HEK293 (cell line): ENCODE measurements at regions not wholly inside any gene's neighbourhood (a gene's known extent, or its start where the extent isn't known, plus 50 kb on each side); places are given as distances from the start of the nearest gene placed in this dataset.

Source experiments
- CTCF ChIA-PET: fragments of 350-600 bp; formaldehyde crosslinking; extraction: SDS; loops from one replicate; lab custom pipeline; 2021; ENCODE audit warnings: antibody characterized with exemption; lab: Yijun Ruan, JAX
- POLR2A ChIA-PET: fragments of 300-600 bp; formaldehyde crosslinking; extraction: SDS; loops from one replicate; lab custom pipeline; 2020; ENCODE audit warnings: antibody characterized with exemption, inconsistent platforms; lab: Yijun Ruan, JAX
- H3K27ac ChIP-seq: fragments of 200-500 bp; sonication (Bioruptor generic); 2 replicates; pipeline ENCODE4 v1.5.1; 2014; ENCODE audit warnings: low read depth, low read length, control low read depth, inconsistent platforms; ENCODE audit errors: extremely low read depth
- H3K36me3 ChIP-seq, 2 experiments: fragments of 200-500 bp in 1 of 2; sonication (Bioruptor generic) in 1 of 2; 1 replicate in 1 of 2; 2 replicates in 1 of 2; pipeline ENCODE4 v1.5.1; 2014 to 2017; ENCODE audit warnings: inconsistent platforms in 2 of 2, low read length in 2 of 2; ENCODE audit not compliant: control insufficient read depth in 2 of 2, insufficient read depth in 1 of 2
- H3K4me1 ChIP-seq: fragments of 200-500 bp; sonication (Bioruptor generic); 2 replicates; pipeline ENCODE4 v1.5.1; 2014; ENCODE audit warnings: mild to moderate bottlenecking, low read length, inconsistent platforms; ENCODE audit not compliant: control insufficient read depth, insufficient read depth
- H3K4me3 ChIP-seq: 2 replicates; pipeline ENCODE4 v1.5.1; 2011; ENCODE audit warnings: low read depth, mild to moderate bottlenecking, control low read depth, low read length, moderate library complexity
- H3K9me3 ChIP-seq: fragments of 200-500 bp; sonication (Bioruptor generic); 2 replicates; pipeline ENCODE4 v1.5.1; 2014; ENCODE audit warnings: low read depth, low read length, inconsistent platforms; ENCODE audit not compliant: control insufficient read depth, insufficient read depth
- GLIS1 ChIP-seq: fragments of 450-650 bp; formaldehyde crosslinking; IDR thresholded peaks from 2 replicates; pipeline ENCODE4 v1.5.1; 2016; ENCODE audit warnings: missing biosample characterization, missing genetic modification characterization
- PRDM6 ChIP-seq: fragments of 450-650 bp; formaldehyde crosslinking; IDR thresholded peaks from 2 replicates; pipeline ENCODE4 v1.5.1; 2017; ENCODE audit warnings: missing biosample characterization, missing genetic modification characterization
- SALL2 ChIP-seq: fragments of 450-650 bp; formaldehyde crosslinking; IDR thresholded peaks from 2 replicates; pipeline ENCODE4 v1.5.0; 2017; ENCODE audit warnings: missing biosample characterization, mild to moderate bottlenecking, missing genetic modification characterization, borderline replicate concordance
- SP7 ChIP-seq: fragments of 450-650 bp; formaldehyde crosslinking; IDR thresholded peaks from 2 replicates; pipeline ENCODE4 v1.5.1; 2016; ENCODE audit warnings: missing biosample characterization, missing genetic modification characterization
- ZBTB20 ChIP-seq: fragments of 450-650 bp; formaldehyde crosslinking; IDR thresholded peaks from 2 replicates; pipeline ENCODE4 v1.5.1; 2016; ENCODE audit warnings: missing biosample characterization, missing genetic modification characterization
- ZBTB21 ChIP-seq: fragments of 450-650 bp; formaldehyde crosslinking; IDR thresholded peaks from 2 replicates; pipeline ENCODE4 v1.5.1; 2017; ENCODE audit warnings: missing biosample characterization, missing genetic modification characterization
- ZNF16 ChIP-seq: fragments of 450-650 bp; formaldehyde crosslinking; IDR thresholded peaks from 2 replicates; pipeline ENCODE4 v1.5.1; 2016; ENCODE audit warnings: low read depth, missing biosample characterization, missing genetic modification characterization
- ZNF184 ChIP-seq: fragments of 450-650 bp; IDR thresholded peaks from 2 replicates; pipeline ENCODE4 v1.5.1; 2018; ENCODE audit warnings: missing biosample characterization, mild to moderate bottlenecking, missing genetic modification characterization
- ZNF248 ChIP-seq: fragments of 450-650 bp; formaldehyde crosslinking; IDR thresholded peaks from 2 replicates; pipeline ENCODE4 v1.5.1; 2017; ENCODE audit warnings: missing biosample characterization, missing genetic modification characterization
- ZNF391 ChIP-seq: fragments of 450-650 bp; formaldehyde crosslinking; IDR thresholded peaks from 2 replicates; pipeline ENCODE4 v1.5.1; 2016; ENCODE audit warnings: low read depth, missing biosample characterization, missing genetic modification characterization, borderline replicate concordance
- ZNF473 ChIP-seq: fragments of 450-650 bp; formaldehyde crosslinking; IDR thresholded peaks from 2 replicates; pipeline ENCODE4 v1.5.1; 2017; ENCODE audit warnings: missing biosample characterization, missing genetic modification characterization
- ZNF549 ChIP-seq: fragments of 450-650 bp; IDR thresholded peaks from 2 replicates; pipeline ENCODE4 v1.5.1; 2018; ENCODE audit warnings: missing biosample characterization, missing genetic modification characterization, mild to moderate bottlenecking, inconsistent platforms, moderate library complexity
- ZNF561 ChIP-seq: fragments of 450-650 bp; IDR thresholded peaks from 2 replicates; pipeline ENCODE4 v1.5.1; 2018; ENCODE audit warnings: missing biosample characterization, missing genetic modification characterization, borderline replicate concordance
- ZNF571 ChIP-seq: fragments of 450-650 bp; formaldehyde crosslinking; IDR thresholded peaks from 2 replicates; pipeline ENCODE4 v1.5.0; 2017; ENCODE audit warnings: missing biosample characterization, missing genetic modification characterization
- ZNF777 ChIP-seq: fragments of 450-650 bp; formaldehyde crosslinking; IDR thresholded peaks from 2 replicates; pipeline ENCODE4 v1.5.1; 2017; ENCODE audit warnings: missing biosample characterization, missing genetic modification characterization, borderline replicate concordance
- ZNF791 ChIP-seq: fragments of 450-650 bp; formaldehyde crosslinking; IDR thresholded peaks from 2 replicates; pipeline ENCODE4 v1.5.1; 2016; ENCODE audit warnings: missing biosample characterization, missing genetic modification characterization
- ZNF837 ChIP-seq: fragments of 450-650 bp; formaldehyde crosslinking; IDR thresholded peaks from 2 replicates; pipeline ENCODE4 v1.5.1; 2016; ENCODE audit warnings: missing biosample characterization, missing genetic modification characterization
- TF ChIP-seq, protein P1 (sequence below): fragments of 450-650 bp; formaldehyde crosslinking; IDR thresholded peaks from 2 replicates; pipeline ENCODE4 v1.5.1; 2017; ENCODE audit warnings: missing biosample characterization, missing genetic modification characterization

DNA sequence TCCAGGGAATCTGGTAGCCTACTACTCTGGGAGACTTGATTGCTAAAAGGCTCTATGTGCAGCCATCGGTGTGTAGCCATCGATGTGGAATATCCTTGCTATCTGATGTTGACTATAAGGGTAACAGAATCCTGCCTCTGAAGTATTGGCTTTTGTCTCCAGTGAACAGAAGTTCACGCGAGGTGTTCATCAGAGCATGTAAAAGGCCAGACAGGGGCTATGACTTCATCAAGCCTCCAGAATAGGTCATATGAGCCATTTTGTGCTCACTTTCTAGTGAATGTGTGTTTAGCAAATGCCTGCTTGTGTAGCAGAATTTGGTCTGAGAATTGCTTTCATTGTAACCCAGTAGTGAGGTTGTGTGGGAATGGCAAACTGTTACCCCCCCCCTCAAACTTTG lies 66.8 kb upstream of the RAD23B start:
- no peaks in the 10 kb centered on the region for H3K36me3 ChIP-seq
- H3K9me3 ChIP-seq = no peaks in the 10 kb centered on the region
- ChIA-PET CTCF (interaction anchor here (0.5 to 0.6 kb wide), 2 partner anchors 8 to 1343 kb away, joined by 3 to 4 read pairs; no protein-coding TSS in a partner anchor), POLR2A (interaction anchor here (0.6 kb wide), 1 partner anchor 1506 kb away, joined by 3 read pairs; no protein-coding TSS in a partner anchor)
- no peak overlapping the region for H3K27ac ChIP-seq
- H3K4me3 ChIP-seq = no peak overlapping the region
- no peak for TF ChIP-seq ZNF391 (tag by site-specific recombination)
- TF ChIP-seq PRDM6 (tag by site-specific recombination) = no peak
- no peak for TF ChIP-seq ZNF571 (tag by site-specific recombination)
- TF ChIP-seq ZNF837 (tag by site-specific recombination) = no peak
- no peak for TF ChIP-seq ZNF561
- no peak for TF ChIP-seq ZNF473 (tag by site-specific recombination)
- TF ChIP-seq, all 188 proteins: peak for 0
- H3K4me1 ChIP-seq = no peaks in the 10 kb centered on the region

DNA sequence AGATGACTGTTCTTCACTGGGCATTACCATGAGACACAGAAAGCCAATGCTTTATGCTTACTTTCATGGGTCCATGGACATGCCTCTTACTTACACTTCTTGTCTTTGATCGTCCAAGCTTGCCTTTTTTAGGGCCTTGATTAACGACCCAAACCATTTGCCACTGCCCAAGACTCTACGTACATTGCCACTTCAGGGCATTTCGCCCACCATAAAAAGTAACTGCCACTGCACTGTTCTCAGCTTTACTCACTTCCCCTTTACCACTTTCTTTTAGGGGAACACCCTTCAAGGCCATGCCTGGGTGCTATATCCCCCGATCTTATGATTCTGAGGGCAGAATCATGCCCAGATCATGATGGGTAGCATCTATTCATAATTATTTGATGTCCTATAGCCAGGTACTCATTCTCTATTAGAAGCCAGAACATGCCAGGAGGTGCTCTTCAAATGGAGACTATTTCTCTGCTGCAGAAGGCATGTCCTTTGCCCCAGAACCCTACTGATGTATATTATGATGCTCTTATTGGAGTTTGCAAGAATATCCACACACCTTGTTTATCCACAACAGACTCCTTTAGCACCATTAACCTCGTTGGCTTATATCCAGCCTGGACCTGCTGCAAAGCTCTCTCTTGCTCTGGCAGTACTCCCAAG lies 64.1 kb upstream of the RAD23B start:
- ChIA-PET CTCF (no interaction called here), POLR2A (no interaction called here)
- H3K9me3 ChIP-seq = no peaks in the 10 kb centered on the region
- no peaks in the 10 kb centered on the region for H3K36me3 ChIP-seq
- no peak overlapping the region for H3K27ac ChIP-seq
- TF ChIP-seq ZNF184 (tag by site-specific recombination) (no peak), ZNF549 (tag by site-specific recombination) (no peak), ZNF16 (tag by site-specific recombination) (no peak), ZBTB20 (tag by site-specific recombination) (no peak)
- TF ChIP-seq, protein P1, sequence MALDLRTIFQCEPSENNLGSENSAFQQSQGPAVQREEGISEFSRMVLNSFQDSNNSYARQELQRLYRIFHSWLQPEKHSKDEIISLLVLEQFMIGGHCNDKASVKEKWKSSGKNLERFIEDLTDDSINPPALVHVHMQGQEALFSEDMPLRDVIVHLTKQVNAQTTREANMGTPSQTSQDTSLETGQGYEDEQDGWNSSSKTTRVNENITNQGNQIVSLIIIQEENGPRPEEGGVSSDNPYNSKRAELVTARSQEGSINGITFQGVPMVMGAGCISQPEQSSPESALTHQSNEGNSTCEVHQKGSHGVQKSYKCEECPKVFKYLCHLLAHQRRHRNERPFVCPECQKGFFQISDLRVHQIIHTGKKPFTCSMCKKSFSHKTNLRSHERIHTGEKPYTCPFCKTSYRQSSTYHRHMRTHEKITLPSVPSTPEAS (tag by site-specific recombination) = no peak
- H3K4me1 ChIP-seq = no peaks in the 10 kb centered on the region; the same call in 1 of the 2 replicates
- H3K4me3 ChIP-seq = no peak overlapping the region

DNA sequence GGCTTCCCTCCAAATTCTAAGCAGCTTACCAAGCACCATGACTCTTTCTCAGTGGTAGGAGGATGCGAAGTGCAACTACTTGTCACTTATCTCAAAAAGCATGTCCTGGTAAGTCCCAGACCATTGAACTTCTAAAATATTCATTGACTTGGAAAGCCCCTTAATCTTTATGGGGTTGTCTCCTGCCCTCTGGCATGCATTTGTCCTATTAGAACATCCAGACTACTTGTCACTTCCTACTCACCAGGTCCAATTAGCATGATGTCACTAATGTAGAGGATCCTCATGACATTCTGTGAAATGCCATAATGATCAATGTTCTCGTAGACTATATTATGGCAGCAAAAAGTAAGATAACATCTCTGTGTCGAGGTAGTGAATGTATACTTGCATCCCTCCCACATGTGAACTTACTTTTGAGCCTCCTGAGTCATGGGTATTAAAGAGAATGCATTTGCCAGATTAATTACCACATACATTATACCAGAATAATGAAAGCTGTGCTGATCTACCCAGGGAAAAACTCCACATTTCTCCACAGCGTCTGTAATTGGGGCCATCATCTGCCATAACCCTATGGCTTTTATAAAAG lies 63.5 kb upstream of the RAD23B start:
- Histone ChIP-seq H3K4me3 (no peak overlapping the region), H3K36me3 (no peaks in the 10 kb centered on the region), H3K4me1 (no peaks in the 10 kb centered on the region; the same call in 1 of the 2 replicates), H3K27ac (no peak overlapping the region), H3K9me3 (no peaks in the 10 kb centered on the region)
- TF ChIP-seq PRDM6 (tag by site-specific recombination) (no peak), SALL2 (tag by site-specific recombination) (no peak), SP7 (tag by site-specific recombination) (no peak), ZNF791 (tag by site-specific recombination) (no peak), GLIS1 (tag by site-specific recombination) (no peak), ZNF248 (tag by site-specific recombination) (no peak), ZBTB21 (no peak), ZNF777 (tag by site-specific recombination) (no peak), ZNF571 (tag by site-specific recombination) (no peak)
- ChIA-PET CTCF (no interaction called here), POLR2A (no interaction called here)
